HCT116 (cell line): ENCODE measurements at regions not wholly inside any gene's neighbourhood (a gene's known extent, or its start where the extent isn't known, plus 50 kb on each side); places are given as distances from the start of the nearest gene placed in this dataset.
"Not testable (repeated sequence)": the region's sequence is repeated elsewhere in the genome, so short reads cannot be mapped to it uniquely, and the experiment has no call there.

Source experiments
- CEBPB ChIP-seq: IDR thresholded peaks from 2 replicates; pipeline ENCODE4 v1.6.1; 2012; ENCODE audit warnings: low read depth
- CTCF ChIP-seq, 3 experiments: fragments of 200-600 bp in 1 of 3; sonication (generic) in 1 of 3; IDR thresholded peaks in 2 of 3; conservative IDR thresholded peaks in 1 of 3; 2 replicates each; pipeline ENCODE4 v1.5.1; 2012 to 2017; ENCODE audit warnings: low read depth in 2 of 3, low read length in 2 of 3, antibody characterized with exemption in 1 of 3, borderline replicate concordance in 1 of 3, control low read depth in 1 of 3, mild to moderate bottlenecking in 1 of 3, mixed read lengths in 1 of 3, mixed run types in 1 of 3, moderate library complexity in 1 of 3; ENCODE audit not compliant: insufficient read depth in 1 of 3
- MAX ChIP-seq: IDR thresholded peaks from 2 replicates; pipeline ENCODE4 v1.6.1; 2012
- SP1 ChIP-seq: IDR thresholded peaks from 2 replicates; pipeline ENCODE4 v1.6.1; 2012; ENCODE audit warnings: low read depth

GRCh38 chr12:131395209-131395684 lies 315.6 kb upstream of the SFSWAP start:
- TF ChIP-seq CEBPB; CTCF (IDR thresholded peaks at IDR 0.05 in 2 of 3, conservative IDR thresholded peaks at IDR 0.05 in 1 of 3; ENCODE audit: borderline replicate concordance in 1 of 3, insufficient read depth in 1 of 3, low read depth in 2 of 3, low read length in 2 of 3); SP1; MAX: not testable (repeated sequence)
